Prostate gland (tissue), 2 donors: ENCODE measurements at regions not wholly inside any gene's neighbourhood (a gene's known extent, or its start where the extent isn't known, plus 50 kb on each side); places are given as distances from the start of the nearest gene placed in this dataset.

Experiments used
- CTCF ChIP-seq, 4 experiments: fragments of 200-600 bp in 2 of 4; fragments of 450-650 bp in 2 of 4; sonication (generic) in 2 of 4; IDR thresholded peaks; 1 replicate in 3 of 4; 2 replicates in 1 of 4; pipeline ENCODE4 v1.5.1; 2016 to 2019; ENCODE audit warnings: antibody characterized with exemption in 4 of 4, mild to moderate bottlenecking in 2 of 4, moderate library complexity in 2 of 4
- POLR2A ChIP-seq: fragments of 450-650 bp; IDR thresholded peaks from one replicate; pipeline ENCODE4 v1.6.1; 2016; ENCODE audit warnings: antibody characterized with exemption, mild to moderate bottlenecking
- POLR2AphosphoS5 ChIP-seq: sonication (generic); formaldehyde crosslinking; IDR thresholded peaks from one replicate; pipeline ENCODE4 v1.6.1; 2017; ENCODE audit warnings: antibody characterized with exemption

GRCh38 chr10:78581133-78581694 lies 487.6 kb upstream of the ZMIZ1 start:
- TF ChIP-seq CTCF (IDR thresholded peaks at IDR 0.05) (no peak), POLR2A (no peak), POLR2AphosphoS5 (no peak)
